GM23338 (cell line): ENCODE measurements at regions not wholly inside any gene's neighbourhood (a gene's known extent, or its start where the extent isn't known, plus 50 kb on each side); places are given as distances from the start of the nearest gene placed in this dataset.

Experiments
- CTCF ChIP-seq, 2 experiments: fragments of 200-600 bp in 1 of 2; sonication (generic) in 1 of 2; conservative IDR thresholded peaks; 2 replicates each; pipeline versions ENCODE4 v1.5.1 to v1.6.1; 2016 to 2017; ENCODE audit warnings: antibody characterized with exemption in 2 of 2, low read depth in 2 of 2, mild to moderate bottlenecking in 2 of 2, moderate library complexity in 1 of 2
- ETS1 ChIP-seq: IDR thresholded peaks from 2 replicates; pipeline ENCODE4 v1.6.1; 2016; ENCODE audit warnings: antibody characterized with exemption
- EZH2 ChIP-seq: fragments of 200-600 bp; sonication (generic); IDR thresholded peaks from one replicate; pipeline ENCODE4 v1.8.0; 2017; ENCODE audit warnings: antibody characterized with exemption, mild to moderate bottlenecking, low read depth; ENCODE audit not compliant: unreplicated experiment
- POLR2AphosphoS5 ChIP-seq: IDR thresholded peaks from 2 replicates; pipeline ENCODE4 v1.6.1; 2016; ENCODE audit warnings: antibody characterized with exemption, low read depth

GRCh38 chr11:110903378-110903777, 191.1 kb upstream of the ARHGAP20 start:
- no peak for TF ChIP-seq ETS1
- no peak for TF ChIP-seq POLR2AphosphoS5
- no peak for TF ChIP-seq CTCF (conservative IDR thresholded peaks at IDR 0.05; ENCODE audit: low read depth in 2 of 2)
- TF ChIP-seq EZH2: no peak
